ACC112 (cell line): ENCODE measurements at regions not wholly inside any gene's neighbourhood (a gene's known extent, or its start where the extent isn't known, plus 50 kb on each side); places are given as distances from the start of the nearest gene placed in this dataset.
"Not testable (repeated sequence)": the region's sequence is repeated elsewhere in the genome, so short reads cannot be mapped to it uniquely, and the experiment has no call there.

Experiments used
- H2AFZ ChIP-seq: fragments of 200-600 bp; sonication (generic); one replicate; pipeline ENCODE4 v1.6.0; 2017; ENCODE audit warnings: antibody characterized with exemption, low read length; ENCODE audit not compliant: unreplicated experiment
- H3K27ac ChIP-seq: fragments of 200-600 bp; sonication (generic); 2 replicates; pipeline ENCODE4 v1.5.1; 2014; ENCODE audit warnings: low read depth, mild to moderate bottlenecking, antibody characterized with exemption, low read length, moderate library complexity
- H3K27me3 ChIP-seq: fragments of 200-600 bp; sonication (generic); 2 replicates; pipeline ENCODE4 v1.6.1; 2014; ENCODE audit warnings: mild to moderate bottlenecking, antibody characterized with exemption, low read length, moderate library complexity, mixed read lengths; ENCODE audit not compliant: insufficient read depth
- H3K36me3 ChIP-seq: fragments of 200-600 bp; sonication (generic); 2 replicates; pipeline ENCODE4 v1.6.1; 2016; ENCODE audit warnings: mild to moderate bottlenecking, antibody characterized with exemption, low read length, moderate library complexity, mixed read lengths; ENCODE audit not compliant: insufficient read depth
- H3K4me1 ChIP-seq: fragments of 200-600 bp; sonication (generic); one replicate; pipeline ENCODE4 v1.6.1; 2016; ENCODE audit warnings: low read length, mixed read lengths; ENCODE audit not compliant: insufficient read depth, unreplicated experiment, control insufficient read depth
- H3K4me3 ChIP-seq: fragments of 200-600 bp; sonication (generic); 2 replicates; pipeline ENCODE4 v1.5.1; 2014; ENCODE audit warnings: mild to moderate bottlenecking, low read depth, low read length
- H3K79me2 ChIP-seq: fragments of 200-600 bp; sonication (generic); one replicate; pipeline ENCODE4 v1.6.0; 2016; ENCODE audit warnings: low read length; ENCODE audit not compliant: control insufficient read depth, unreplicated experiment, insufficient read depth

DNA sequence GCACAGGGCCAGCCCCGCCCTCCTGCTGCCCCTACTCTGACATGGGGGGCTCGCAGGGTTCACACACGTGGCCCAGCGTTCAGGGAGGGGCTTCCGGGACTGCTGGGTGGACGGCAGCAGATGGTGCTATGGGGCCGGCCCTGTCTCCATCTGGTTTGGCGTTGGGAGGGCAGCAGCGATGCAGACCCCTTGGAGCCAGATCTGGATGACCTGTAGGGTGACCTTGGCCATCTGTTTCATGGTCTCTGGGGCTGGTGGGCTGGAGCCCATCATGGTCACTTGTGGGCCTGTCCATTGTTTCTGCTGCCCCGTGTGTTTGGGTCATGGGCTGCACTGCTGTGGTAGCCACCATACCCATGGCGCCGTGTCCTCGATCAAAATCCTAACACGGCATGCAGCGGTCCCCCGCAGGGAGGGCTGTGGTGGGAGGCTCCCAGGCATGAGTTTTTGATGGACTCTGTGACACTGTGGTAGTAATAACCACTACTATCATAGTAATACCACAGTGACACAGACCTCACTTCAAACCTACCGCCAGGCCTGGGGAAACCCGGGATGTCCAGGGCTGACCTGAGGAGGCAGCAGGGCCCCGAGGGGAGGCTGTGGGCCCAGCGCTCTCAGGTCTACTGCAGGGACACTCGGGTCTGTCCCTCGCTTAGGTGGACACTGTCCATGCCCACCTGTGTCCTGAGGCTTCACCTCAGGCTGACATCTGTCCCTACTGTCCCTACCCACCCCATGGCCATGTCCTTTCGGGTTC, 359.4 kb downstream of the TMEM121 start:
- Histone ChIP-seq H3K27me3 (no peaks in the 10 kb centered on the region), H3K4me3 (no peak overlapping the region), H3K36me3 (no peaks in the 10 kb centered on the region), H3K27ac (no peak overlapping the region), H3K79me2 (no peaks in the 10 kb centered on the region), H3K4me1 (no peaks in the 10 kb centered on the region), H2AFZ (no peak overlapping the region)

DNA sequence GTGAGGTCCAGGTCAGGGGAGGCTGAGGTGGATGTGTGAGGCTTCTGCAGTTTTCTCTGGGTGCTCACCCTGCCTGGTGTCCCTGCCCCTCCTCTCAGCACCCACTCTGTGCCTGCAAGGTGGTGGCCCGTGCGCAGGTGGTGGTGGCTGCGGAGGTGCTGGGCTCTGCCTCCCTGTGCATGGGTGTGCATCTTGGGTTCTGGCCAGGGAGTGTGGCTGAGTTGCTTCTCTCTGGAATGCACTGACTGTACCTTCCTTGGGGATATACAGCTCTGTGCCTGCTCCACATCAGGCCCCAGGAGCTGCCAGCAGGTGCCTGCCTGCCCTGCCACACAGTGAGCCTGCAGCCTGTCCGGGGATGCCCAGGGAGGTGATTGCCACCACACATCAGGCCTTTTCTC, 360.4 kb downstream of the TMEM121 start:
- not testable (repeated sequence) for H3K27ac ChIP-seq, H3K27me3 ChIP-seq, H3K4me1 ChIP-seq, H3K36me3 ChIP-seq, H2AFZ ChIP-seq, H3K79me2 ChIP-seq, H3K4me3 ChIP-seq

DNA sequence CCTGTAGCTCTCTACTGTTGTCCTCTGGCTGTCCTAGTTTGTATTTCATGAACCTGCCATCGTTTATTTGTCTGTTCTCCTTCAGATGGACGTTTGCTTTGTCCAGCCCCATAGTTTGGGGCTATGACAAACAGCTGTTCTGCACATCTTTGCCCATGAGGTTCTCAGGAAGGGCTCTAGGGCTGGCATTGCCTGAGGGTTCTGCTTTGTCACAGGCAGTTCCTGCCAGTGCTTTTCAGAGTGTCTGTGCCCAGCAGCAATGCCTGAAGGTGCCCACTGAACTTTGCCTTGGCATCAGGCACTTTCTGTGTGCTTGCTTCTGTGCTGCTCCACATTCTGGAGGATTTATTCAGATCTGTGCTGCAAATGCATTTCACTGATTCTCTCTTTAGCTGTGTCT, 361.3 kb downstream of the TMEM121 start:
- Histone ChIP-seq H2AFZ (no peak overlapping the region), H3K27ac (no peak overlapping the region), H3K4me3 (no peak overlapping the region), H3K36me3 (no peaks in the 10 kb centered on the region), H3K79me2 (no peaks in the 10 kb centered on the region), H3K4me1 (no peaks in the 10 kb centered on the region), H3K27me3 (no peaks in the 10 kb centered on the region)

DNA sequence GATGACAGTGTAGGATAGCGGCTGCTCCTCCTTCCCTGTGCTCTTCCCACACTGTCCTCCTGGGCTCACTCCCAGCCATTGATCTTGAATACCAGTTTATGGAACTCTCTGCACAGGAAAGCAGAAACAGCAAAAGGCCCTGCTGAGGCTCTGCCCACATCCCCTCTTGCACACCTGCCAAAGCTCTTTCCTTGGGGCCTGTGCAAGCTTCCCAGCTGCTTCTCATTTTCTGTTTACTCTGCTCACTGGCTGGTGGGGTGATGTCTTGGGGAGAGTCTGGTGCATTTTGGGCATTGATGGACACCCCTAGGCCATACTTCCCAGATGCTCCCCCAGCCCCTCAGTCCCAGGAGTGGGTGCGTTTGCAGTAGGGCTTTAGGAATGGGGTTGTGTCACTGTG, 361.8 kb downstream of the TMEM121 start:
- H3K27me3 ChIP-seq = no peaks in the 10 kb centered on the region
- no peaks in the 10 kb centered on the region for H3K36me3 ChIP-seq
- H3K27ac ChIP-seq = no peak overlapping the region
- H3K4me1 ChIP-seq = no peaks in the 10 kb centered on the region
- H3K4me3 ChIP-seq = no peak overlapping the region
- H3K79me2 ChIP-seq = no peaks in the 10 kb centered on the region
- no peak overlapping the region for H2AFZ ChIP-seq

DNA sequence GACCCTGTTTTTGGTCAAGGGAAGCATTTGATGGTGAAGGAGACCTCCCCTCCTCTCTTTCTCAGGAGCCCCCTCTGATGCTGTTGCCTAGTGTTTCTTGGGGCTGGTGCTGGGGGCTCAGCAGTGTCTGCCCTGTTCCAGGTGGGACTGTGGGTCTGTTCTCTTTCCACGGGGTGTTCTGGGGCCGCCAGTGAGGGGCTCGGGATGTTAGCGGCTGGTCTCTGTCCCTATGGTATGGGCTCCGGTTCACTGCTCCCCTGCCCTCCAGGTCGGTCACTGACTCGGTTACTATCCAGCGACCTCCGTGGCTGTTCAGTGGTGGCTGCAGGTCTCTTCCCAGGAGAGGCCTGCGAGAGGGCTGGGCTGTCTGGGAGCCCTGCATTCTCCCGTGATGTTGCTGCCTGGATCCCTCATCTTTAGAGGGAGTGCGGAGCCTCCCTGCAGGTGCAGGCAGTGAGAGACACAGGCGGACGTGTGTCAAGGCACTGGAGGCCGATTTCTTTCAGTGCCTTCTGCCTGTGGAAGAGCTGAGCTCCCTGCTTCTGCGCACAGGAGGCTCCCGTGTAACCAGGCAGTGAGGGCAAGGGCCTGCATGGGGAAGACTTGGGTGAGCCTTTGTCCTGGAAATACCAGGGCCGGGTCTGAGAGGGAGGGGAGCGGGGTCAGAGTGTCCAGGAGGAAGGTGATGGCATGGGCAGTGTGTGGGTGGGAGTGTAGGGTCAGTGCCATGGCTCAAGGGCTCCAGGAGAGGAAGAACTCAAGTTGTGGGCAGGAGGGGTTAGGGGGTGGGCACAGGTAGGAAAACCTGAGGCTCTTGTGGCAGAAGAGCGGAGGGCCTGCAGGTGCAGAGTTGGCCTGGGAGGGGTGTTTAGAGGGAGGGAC, 362.6 kb downstream of the TMEM121 start:
- no peak overlapping the region for H2AFZ ChIP-seq
- H3K4me3 ChIP-seq = no peak overlapping the region
- H3K36me3 ChIP-seq = no peaks in the 10 kb centered on the region
- H3K27ac ChIP-seq = no peak overlapping the region
- H3K79me2 ChIP-seq = no peaks in the 10 kb centered on the region
- H3K4me1 ChIP-seq = no peaks in the 10 kb centered on the region
- no peaks in the 10 kb centered on the region for H3K27me3 ChIP-seq

DNA sequence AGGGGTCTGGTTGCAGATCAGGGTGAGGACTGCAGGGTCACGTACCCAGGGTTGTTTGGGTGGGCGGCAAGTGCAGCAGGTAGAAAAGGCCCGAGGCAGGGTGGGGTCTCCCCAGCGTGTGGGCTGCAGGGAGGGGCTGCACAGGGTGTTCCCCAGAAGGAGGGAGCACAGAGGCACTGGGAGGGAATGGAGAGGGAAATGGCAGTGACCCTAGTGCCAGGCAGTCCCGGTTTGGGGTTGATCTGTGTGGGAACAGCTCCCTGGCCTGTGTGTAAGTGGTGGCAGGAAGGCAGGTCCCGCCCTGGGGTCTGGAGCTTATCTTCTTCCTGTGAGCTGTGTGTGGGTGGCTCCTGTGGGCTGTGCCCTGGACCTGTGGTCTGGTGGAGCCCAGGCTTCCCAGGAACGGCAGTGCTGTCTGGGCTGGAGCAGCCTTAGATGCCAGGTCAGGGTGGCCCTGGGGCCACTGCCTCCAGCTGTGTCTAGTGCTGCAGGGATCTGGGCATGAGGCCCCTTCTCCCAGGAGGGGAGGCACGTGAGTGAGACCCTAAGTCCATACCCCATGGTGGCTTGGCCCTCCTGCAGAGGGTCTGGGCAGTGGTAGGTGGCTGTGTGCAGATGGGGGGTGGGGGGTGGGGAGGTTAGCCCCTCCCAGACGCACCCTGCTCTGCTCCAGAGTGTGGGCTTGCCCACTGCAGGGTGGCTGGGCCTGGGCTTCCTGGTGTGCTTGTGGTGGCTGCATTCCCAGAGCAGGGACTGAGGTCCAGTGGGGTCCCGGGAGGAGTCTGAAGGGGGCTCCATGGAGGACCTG, 363.5 kb downstream of the TMEM121 start:
- Histone ChIP-seq H3K4me3 (no peak overlapping the region), H2AFZ (no peak overlapping the region), H3K4me1 (no peaks in the 10 kb centered on the region), H3K79me2 (no peaks in the 10 kb centered on the region), H3K27me3 (no peaks in the 10 kb centered on the region), H3K36me3 (no peaks in the 10 kb centered on the region), H3K27ac (no peak overlapping the region)

DNA sequence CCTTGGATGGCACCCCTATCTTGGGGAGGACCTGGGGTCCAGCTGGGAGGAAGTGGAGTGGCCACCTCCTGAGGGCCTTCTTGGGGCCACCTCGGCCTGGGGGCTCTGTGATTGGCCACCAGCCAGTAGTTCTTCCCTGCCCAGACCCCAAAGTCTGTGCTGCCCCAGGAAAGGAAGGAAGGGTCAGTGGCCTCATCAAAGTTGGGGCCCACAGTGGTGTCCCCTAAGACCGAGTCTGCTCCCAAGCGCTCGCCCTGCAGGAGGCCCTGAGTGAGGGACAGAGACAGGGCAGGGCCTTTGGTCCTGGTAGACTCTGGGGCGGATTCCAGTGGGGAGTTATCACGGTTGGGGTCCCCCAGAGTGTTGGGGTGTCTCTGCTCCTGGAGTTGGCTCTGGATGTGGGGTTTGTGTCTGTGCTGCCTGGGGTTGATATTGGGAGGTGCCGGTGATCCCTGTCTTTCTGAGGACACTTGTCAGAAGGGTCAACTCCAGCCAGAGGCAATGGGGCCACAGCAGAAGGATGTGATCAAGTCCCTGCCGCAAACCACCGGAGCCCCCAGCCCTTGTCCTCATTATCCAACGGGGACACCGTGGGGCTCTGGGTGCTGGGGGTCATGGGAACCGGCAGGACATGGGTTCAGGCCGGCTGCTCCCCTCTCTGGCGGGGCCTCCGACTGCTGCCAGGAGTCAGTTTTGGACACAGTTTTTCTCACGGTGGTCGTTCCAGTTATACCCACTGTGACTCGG, 364.3 kb downstream of the TMEM121 start:
- Histone ChIP-seq H3K79me2 (no peaks in the 10 kb centered on the region), H3K27ac (no peak overlapping the region), H3K4me1 (no peaks in the 10 kb centered on the region), H3K27me3 (no peaks in the 10 kb centered on the region), H3K36me3 (no peaks in the 10 kb centered on the region), H3K4me3 (no peak overlapping the region), H2AFZ (no peak overlapping the region)

DNA sequence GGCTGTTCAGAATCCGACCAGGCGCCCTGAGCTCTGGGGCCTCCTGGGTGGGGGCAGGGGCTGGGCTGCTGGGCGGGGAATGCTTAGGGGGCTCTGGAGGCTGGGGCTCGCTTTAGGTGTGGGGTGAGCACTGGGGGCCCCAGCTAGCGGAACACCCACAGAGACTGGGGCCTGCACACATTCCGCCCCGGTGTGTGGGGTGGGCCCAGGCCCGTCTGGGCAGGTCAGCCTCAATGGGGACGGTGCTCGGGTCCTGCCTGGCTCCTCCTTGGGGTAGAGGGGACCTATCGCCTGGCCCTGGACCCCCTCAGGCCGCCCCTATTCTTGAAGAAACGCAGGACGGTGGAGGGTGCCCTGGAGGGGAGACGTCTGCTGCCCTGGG, 364.8 kb downstream of the TMEM121 start:
- Histone ChIP-seq H3K36me3 (no peaks in the 10 kb centered on the region), H2AFZ (no peak overlapping the region), H3K4me3 (no peak overlapping the region), H3K27ac (no peak overlapping the region), H3K4me1 (no peaks in the 10 kb centered on the region), H3K27me3 (no peaks in the 10 kb centered on the region), H3K79me2 (no peaks in the 10 kb centered on the region)

DNA sequence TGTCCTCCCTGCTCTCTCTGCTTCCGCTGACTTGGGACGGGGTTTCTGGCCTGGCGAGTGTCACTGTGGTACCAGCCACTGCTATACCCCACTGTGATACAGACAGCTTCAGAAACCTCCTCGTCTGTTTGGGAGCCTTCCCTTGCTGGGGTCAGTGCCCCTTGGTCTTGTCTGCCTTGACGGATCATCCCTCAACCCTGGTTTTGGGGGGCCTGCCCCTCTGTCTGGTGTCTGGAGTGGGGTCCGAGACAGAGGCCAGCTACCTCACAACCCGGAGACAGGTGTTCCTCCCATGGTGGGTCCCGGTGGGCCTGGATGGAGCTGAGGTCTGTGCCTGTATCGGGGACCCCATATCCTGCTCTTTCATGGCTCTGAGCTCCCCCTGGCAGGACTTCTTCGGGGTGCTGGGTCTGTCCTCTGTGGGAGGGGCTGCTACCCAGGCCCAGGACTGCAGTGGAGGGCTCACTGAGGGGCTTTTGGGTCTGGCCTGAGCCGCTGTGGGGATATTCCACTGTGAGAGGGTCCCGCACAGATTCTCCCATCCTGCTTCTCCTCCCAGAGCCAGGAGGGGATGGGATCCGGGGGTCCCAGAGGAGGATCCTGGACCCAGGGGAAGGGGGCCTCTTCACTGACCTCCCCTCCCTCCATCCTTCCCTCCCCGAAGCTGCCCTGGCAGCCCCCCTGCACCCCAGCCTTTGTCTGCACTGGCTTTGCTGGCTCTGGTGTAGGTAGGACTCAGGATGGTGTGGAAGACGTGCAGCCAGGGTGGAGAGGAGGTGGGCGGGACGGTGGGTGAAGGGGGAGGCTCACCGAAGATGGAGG, 365.5 kb downstream of the TMEM121 start:
- Histone ChIP-seq H3K36me3 (no peaks in the 10 kb centered on the region), H3K4me1 (no peaks in the 10 kb centered on the region), H2AFZ (no peak overlapping the region), H3K27ac (no peak overlapping the region), H3K79me2 (no peaks in the 10 kb centered on the region), H3K4me3 (no peak overlapping the region), H3K27me3 (no peaks in the 10 kb centered on the region)
